ENCODE measurements at regions not wholly inside any gene's neighbourhood (a gene's known extent, or its start where the extent isn't known, plus 50 kb on each side); places are given as distances from the start of the nearest gene placed in this dataset.

GRCh38 chr18:43934781-43935471, 657.6 kb upstream of the SYT4 start:
- Histone ChIP-seq H3K4me3 (no peak overlapping the region), H3K9me3 (no peaks in the 10 kb centered on the region), H3K36me3 (no peaks in the 10 kb centered on the region), H3K4me1 (peaks cover 0 to 21% (median 0%) of the 10 kb centered on the region in 3 donors), H3K27ac (peak overlapping the region in 1 of 4 donors; percentile 46), H3K27me3 (no peaks in the 10 kb centered on the region)
- TF ChIP-seq POLR2AphosphoS5 (IDR thresholded peaks at IDR 0.05) (peak; percentile 32), EP300 (IDR thresholded peaks at IDR 0.05) (no peak), CTCF (IDR thresholded peaks at IDR 0.05) (no peak), POLR2A (IDR thresholded peaks at IDR 0.05) (no peak)
- peak; percentile 73 for ATAC-seq
- 13 to 43% methylated on average over 4 of the region's 4 CpGs for WGBS, 2 donors (ENCODE audit: low coverage in 1 of 2)

- H3K27ac ChIP-seq, result no peak overlapping the region
- no peaks in the 10 kb centered on the region for H3K36me3 ChIP-seq
- no peak overlapping the region for H3K4me3 ChIP-seq
- TF ChIP-seq EP300 (IDR thresholded peaks at IDR 0.05) (no peak), CTCF (IDR thresholded peaks at IDR 0.05) (no peak), POLR2AphosphoS5 (IDR thresholded peaks at IDR 0.05) (no peak)
- no peaks in the 10 kb centered on the region for H3K27me3 ChIP-seq
- ATAC-seq, result no peak
- peaks cover 0 to 21% (median 0%) of the 10 kb centered on the region in 3 donors for H3K4me1 ChIP-seq
- WGBS, 2 donors (ENCODE audit: low coverage in 1 of 2), result 89% methylated on average over 4 of the region's 4 CpGs
- no peaks in the 10 kb centered on the region for H3K9me3 ChIP-seq
These were observed 658.9 kb upstream of the SYT4 start for GRCh38 chr18:43936176-43936575.

- Histone ChIP-seq H3K4me1 (no peaks in the 10 kb centered on the region), H3K36me3 (no peaks in the 10 kb centered on the region), H3K4me3 (no peak overlapping the region), H3K27ac (no peak overlapping the region), H3K9me3 (no peaks in the 10 kb centered on the region), H3K27me3 (no peaks in the 10 kb centered on the region)
- 95 to 97% methylated on average over 2 of the region's 2 CpGs for WGBS, 2 donors (ENCODE audit: low coverage in 1 of 2)
- ATAC-seq, result no peak
- TF ChIP-seq EP300 (IDR thresholded peaks at IDR 0.05) (no peak), CTCF (IDR thresholded peaks at IDR 0.05) (no peak), POLR2AphosphoS5 (IDR thresholded peaks at IDR 0.05) (no peak), POLR2A (IDR thresholded peaks at IDR 0.05) (no peak)
These were observed 672.0 kb upstream of the SYT4 start for GRCh38 chr18:43949291-43949690.

- no peaks in the 10 kb centered on the region for H3K9me3 ChIP-seq
- no peaks in the 10 kb centered on the region for H3K36me3 ChIP-seq
- no peak for ATAC-seq
- 93 to 97% methylated on average over 3 of the region's 3 CpGs for WGBS, 2 donors (ENCODE audit: low coverage in 1 of 2)
- H3K4me3 ChIP-seq, result no peak overlapping the region
- H3K27ac ChIP-seq, result no peak overlapping the region
- TF ChIP-seq EP300 (IDR thresholded peaks at IDR 0.05) (no peak), POLR2AphosphoS5 (IDR thresholded peaks at IDR 0.05) (no peak), CTCF (IDR thresholded peaks at IDR 0.05) (no peak), POLR2A (IDR thresholded peaks at IDR 0.05) (no peak)
- no peaks in the 10 kb centered on the region for H3K4me1 ChIP-seq
- no peaks in the 10 kb centered on the region for H3K27me3 ChIP-seq
These were observed 672.8 kb upstream of the SYT4 start for GRCh38 chr18:43950062-43950461.

- WGBS, 2 donors (ENCODE audit: low coverage in 1 of 2), result 63 to 77% methylated on average over 2 to 3 of the region's 3 CpGs
- no peaks in the 10 kb centered on the region for H3K36me3 ChIP-seq
- no peak for ATAC-seq
- TF ChIP-seq POLR2AphosphoS5 (IDR thresholded peaks at IDR 0.05) (no peak), EP300 (IDR thresholded peaks at IDR 0.05) (no peak), POLR2A (IDR thresholded peaks at IDR 0.05) (no peak), CTCF (IDR thresholded peaks at IDR 0.05) (no peak)
- H3K27ac ChIP-seq, result no peak overlapping the region
- no peaks in the 10 kb centered on the region for H3K27me3 ChIP-seq
- no peaks in the 10 kb centered on the region for H3K9me3 ChIP-seq
- H3K4me3 ChIP-seq, result no peak overlapping the region
- H3K4me1 ChIP-seq, result peaks cover 0 to 8% (median 0%) of the 10 kb centered on the region in 3 donors
These were observed 675.1 kb upstream of the SYT4 start for GRCh38 chr18:43952398-43952797.

Measured in gastroesophageal sphincter (tissue), 4 donors.